NCI-H1092 (cell line): ENCODE measurements at regions not wholly inside any gene's neighbourhood (a gene's known extent, or its start where the extent isn't known, plus 50 kb on each side); places are given as distances from the start of the nearest gene placed in this dataset.

Experiments used
- DNase-seq: peaks from one replicate; lab custom pipeline; 2025; lab: John Stamatoyannopoulos, UW

DNA sequence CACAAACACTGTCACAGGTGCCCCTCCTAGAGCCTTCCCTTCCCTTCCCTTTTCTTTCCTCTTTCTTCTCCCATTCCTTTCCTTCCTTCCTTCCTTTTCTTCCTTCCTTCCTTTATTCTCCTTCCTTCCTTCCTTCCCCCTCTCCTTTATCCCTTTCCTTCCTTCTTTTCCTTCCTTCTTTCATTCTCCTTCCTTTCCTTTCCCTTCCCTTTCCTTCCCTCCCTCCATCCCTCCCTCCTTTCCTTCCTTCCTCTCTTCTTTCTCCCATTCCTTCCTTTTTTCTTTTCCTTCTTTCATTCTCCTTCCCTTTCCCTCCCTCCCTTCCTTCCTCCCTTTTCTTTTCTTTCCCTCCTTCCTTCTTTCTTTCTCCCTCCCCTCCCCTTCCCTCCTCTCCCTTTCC, 170.0 kb downstream of the ENGASE start:
- DNase-seq, result no peak

DNA sequence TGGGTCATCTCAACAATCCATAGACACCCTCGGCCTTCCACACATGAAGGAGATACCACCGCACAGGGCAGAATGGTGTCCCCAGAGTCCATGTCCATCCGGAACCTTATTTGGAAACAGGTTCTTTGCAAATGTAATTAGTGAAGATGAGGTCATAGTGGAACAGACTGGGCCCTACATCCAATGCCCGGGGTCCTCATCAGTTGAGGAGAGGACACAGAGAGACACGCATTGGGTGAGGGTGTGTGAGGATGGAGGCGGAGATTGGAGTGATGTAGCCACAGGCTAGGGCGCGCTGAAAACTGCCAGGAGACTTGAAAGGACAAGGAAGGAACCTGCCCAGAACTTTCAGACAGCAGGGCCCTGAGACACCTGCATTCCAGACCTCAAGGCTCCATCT, 169.4 kb downstream of the ENGASE start:
- no peak for DNase-seq

DNA sequence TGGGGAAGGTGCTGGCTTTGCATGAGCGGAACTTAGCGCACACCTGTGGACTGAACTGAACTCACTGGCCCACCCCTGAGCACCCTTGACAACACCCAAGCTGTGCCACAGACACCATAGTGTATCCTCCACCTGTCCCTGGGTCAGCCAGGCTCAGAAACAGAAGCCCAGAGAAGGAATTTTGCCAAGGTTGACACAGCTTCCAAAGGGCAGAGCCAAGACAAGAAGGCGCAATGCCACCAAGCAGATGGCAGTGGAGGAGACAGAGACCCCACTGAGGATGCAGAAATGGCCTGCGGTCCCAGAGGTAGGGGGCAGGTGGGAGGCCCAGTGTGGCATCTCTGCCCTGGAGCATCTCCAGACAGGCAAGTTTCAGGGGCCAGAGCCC, 169.0 kb downstream of the ENGASE start:
- DNase-seq, result no peak

DNA sequence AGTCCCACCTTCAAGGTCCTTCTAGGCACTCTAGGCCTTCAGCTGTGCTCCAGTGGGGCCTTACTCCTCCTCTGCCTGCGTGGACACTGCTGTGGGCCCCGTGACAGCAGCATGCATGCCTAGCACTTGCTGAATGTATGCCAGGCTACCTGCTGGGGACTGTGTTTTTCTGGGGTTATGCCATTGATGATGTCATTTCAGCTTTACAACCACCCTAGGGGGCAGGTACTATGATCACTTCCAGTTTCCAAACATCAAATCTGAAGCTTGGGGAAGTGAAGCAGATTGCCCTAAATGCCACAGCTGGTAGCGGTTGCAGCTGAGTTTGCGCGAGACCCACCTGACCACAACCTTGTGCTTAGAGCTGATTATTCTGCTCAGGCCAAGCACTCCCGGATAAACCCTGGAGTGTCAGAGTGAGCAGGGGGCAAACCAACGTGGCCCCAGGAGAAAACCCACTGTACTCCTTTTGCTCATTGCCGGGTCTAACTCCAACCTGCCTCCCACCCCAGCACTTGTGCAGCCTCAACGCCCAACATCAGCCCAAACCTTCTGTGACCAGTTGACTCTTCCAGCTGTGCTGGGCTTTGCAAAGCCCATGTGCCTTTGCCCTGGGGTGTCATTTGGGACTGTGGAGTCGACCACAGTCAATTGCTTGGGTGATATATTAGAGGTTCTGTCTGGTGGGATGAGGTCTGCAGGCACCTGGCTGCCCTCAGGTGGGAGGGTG, 168.4 kb downstream of the ENGASE start:
- DNase-seq, result no peak

DNA sequence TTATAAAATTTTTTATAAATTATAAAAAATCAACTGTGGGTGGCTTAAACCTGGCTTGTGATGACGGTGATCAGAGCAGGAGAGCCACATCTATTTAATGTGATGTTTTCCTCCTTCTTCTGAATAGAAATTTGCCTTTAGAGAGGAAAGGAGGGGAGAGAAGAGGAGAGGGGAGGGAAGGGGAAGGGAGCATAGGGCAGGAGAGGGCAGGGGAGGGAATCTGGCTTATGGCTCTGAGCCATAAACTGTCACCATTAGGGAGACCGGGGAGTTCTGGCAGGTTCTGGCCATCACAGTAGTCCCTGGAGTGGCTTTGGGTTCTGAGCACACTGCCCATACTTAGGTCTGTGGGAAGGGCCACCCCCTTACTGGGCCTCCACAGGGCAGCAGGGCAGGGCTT, 167.8 kb downstream of the ENGASE start:
- DNase-seq, result no peak

DNA sequence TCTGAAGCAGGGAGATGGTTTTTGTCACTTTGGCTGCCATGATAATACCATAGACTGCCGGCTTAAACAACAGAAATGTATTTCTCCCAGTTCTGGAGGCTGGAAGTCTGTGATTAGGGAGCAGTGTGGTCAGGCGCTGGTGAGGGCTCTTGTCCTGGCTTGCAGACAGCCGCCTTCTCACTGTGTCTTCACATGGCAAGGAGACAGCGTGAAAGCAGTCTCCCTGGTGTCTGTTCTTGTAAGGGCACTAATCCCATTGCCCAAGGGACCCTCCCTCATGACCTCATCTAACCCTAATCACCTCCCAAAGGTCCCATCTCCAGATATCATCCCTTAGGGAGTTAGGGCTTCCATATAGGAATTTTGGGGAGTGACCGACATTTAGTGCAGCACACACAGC, 167.0 kb downstream of the ENGASE start:
- DNase-seq, result no peak

DNA sequence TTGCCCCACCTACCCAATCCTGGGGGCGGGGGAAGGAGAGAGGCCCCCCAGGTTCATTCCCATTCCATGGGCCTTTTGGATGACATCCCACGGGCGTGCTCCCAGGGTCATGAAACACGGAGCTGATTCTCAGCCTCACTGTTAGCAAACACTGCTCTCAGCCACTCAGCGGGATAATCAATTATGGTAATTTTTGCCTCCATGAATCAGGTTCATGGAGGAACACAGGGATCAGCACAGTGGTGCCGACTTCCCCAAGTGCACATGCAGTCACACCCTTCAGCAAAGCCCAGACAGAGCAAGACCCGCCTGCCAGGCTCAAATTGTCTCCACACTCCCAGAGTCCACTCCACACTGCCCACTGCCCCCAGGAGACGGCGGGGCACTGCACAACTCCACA, 164.6 kb downstream of the ENGASE start:
- DNase-seq, result no peak

DNA sequence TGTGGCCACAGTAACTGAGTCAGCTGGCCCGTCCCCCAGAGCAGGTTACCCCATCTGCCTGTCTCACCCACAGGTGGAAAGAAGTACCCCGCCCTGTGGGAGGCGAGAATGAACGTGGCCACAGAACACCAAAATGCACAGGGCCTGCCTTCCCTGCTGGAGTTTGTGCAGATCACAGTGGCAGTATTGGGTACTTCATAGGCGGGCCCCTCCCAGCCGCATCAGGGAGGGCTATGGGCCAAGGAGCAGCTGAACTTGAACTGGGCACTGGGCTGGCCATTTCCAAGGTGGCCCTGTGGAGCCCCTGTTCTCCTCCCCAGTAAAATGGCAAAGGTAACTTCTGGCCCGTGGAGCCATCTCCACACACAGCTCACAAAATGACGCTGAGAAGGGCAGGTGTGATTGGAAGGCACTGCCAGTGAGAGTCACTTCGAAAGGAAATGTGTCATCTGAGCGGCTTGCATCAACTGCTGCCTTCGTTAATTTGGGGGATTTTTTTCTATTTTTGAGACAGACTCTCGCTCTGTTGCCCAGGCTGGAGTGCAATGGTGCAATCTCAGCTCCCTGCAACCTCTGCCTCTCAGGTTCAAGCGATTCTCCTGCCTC, 162.9 kb downstream of the ENGASE start:
- DNase-seq, result no peak

DNA sequence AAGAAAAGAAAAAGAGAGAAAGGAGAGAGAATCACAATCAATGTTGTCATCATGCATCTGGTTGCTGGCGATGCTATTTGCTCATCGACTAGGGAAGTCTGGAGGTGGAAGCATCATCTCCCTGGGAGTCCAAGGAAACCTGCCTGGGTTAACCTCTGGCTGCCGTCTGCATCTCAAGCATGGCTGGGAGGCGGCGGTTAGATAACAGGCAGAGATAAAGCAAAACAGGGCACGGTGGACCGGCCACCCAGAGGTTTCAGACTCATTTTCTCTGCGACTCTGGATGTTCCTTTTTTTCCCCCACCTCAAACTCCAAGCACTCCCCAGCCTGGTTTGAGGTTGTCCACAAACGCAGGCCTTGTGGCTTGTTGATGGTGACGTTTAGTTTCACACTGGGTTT, 161.2 kb downstream of the ENGASE start:
- DNase-seq, result no peak

DNA sequence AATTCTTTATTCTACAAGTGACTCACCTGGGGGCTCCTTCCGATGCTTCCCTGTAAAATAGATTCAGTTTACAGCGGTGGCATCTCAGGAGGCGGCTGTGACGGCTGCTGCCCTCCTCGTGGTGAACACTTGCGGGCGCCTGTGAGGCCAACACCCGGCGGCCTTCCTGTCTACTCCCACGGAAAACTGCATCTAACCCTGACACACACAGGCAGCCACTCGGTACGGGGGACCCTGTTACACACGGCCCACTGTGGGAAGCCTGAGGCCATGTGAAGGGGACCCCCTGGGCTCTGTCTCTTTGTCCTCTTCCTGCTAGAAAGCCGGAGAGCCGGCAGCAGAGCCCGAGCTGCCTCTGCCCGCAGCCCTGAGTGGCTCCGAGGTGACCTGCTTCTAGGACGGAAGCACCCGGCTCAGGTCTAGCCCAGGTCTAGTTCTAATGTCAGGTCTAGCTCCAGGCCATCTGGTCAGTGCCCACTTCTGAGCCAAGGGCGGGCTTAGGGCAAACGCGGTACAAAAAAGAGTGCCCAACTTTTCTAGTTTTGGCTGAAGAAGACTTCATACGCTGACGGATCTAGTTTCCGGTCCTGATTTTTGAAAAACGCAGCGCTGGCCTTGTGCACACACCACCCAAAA, 159.4 kb downstream of the ENGASE start:
- no peak for DNase-seq

DNA sequence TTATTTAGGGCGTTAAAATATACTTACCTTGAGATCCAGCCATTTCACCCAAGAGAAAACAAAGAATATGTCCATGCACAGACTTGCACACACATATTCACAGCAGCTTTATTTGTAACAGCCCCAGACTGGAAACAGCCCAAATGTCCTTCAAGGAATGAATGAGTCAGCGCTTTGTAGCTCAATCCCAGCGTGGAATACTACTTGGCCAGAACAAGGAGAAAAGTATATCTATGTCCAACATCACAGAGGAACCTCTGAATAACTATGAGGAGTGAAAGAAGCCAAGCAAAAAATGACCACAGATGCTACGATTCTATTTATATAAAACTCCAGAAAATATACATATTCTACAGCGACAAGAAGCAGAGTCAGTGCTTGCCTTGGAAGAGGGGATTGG, 158.3 kb downstream of the ENGASE start:
- no peak for DNase-seq

DNA sequence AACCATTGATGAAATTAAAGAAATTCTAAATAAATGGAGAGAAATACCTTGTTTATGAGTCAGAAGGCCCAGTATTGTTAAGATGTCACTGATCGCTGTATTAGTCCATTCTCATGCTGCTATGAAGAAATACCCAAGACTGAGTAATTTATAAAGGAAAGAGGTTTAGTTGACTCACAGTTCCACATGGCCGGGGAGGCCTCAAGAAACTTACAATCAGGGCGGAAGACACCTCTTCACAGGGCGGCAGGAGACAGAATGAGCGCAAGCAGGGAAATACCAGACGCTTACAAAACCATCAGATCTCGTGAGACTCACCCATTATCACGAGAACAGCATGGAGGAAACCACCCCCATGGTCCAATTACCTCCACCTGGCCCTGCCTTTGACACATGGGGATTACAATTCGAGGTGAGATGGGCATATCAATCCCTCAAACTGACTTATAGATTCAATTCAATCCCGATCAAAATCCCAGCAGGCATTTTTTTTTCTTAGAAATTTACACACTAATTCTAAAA, 157.2 kb downstream of the ENGASE start:
- DNase-seq, result no peak

DNA sequence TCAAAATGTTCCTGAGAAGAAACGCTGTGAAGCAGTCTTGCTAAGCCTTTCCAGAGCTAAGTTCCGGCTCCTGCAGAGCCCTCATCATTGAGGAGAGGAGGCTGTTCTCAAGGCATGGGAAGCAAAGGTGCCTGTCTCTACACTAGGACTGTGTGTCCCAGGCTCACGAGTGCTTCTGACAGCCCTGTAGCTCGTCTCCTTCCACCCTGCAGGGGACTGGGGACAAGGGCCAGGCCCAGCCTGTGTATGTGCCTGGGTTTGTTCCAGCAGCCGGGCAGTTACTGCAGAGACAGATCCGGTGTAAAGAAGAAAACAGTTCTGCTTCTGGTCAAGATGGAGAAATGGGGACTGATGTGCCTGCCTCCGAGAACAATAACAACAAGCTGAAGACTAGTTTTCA, 156.0 kb downstream of the ENGASE start:
- DNase-seq, result no peak

DNA sequence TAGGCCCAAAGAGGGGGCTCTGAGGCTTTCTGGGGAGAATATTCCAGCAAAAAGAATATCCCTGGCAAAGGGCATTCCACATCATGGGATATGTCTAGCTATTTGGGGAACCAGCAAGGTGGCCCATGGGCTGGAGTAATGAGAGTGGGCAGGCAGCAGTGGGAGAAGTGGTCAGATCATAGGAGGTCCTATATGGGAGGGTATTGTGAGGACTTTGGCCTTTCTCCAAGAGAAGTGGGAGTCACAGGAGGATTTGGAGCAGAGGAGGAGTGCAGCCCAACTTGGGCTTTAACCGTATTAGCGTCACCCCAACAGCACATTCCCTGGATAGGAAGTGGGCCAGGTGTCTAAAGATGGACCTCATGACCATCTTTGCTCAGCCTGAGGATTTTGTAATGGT, 151.4 kb downstream of the ENGASE start:
- DNase-seq, result no peak

DNA sequence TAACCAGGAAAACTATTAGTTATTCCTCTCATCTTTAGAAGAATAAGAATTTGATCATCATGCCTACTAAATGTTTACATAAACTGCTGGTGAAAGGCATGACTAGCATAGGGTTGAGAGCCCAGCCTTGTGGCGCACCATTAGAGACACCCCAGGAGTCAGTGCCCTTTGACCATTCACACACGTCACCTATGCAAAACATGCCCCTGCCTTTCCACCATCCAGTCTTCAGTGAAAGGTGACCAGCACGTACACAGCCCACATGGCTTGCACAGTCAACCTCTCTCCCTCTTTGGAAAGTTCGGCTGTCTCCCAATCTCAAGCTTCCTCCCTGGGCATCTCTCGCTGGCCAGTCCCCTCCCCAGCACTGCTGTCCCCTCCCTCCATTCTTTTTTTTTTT, 150.3 kb downstream of the ENGASE start:
- no peak for DNase-seq

DNA sequence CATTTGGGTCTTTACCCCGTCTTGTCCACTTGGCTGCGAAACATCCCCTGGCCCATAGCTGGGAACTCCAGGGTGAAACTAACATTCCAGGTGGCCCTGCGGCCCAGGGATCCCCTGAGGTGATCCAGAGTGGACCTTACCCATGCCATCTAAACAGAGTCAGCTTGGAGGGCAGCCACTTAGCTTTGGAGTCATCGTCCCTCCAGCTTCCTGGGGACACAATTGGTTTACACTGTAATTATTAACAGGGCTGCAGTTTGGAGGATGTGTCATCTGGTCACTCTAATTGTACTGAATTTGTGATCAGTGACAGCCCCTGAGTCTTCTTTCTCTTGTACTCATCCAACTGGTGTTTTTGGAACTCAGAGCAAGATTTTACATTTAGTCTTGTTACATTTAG, 149.9 kb downstream of the ENGASE start:
- no peak for DNase-seq

DNA sequence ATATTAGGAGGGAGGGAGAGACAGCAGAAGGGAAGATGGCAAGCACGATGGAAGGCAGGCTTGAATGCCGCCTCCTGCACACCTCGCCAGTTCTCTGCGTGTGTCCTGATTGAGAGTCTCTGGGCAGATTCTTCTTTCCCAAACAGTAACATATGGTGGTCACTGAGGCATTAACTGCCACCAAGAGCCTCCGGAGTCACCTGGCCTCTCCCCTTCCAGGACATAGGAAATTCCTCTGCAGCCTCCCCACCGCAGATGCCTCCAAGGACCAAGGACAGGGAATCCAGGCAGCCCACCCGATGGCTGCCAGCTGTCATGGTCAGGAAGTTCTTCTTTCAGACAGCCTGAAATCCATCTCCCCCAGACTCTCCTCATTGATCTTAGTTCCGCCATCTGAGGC, 149.3 kb downstream of the ENGASE start:
- DNase-seq, result no peak

DNA sequence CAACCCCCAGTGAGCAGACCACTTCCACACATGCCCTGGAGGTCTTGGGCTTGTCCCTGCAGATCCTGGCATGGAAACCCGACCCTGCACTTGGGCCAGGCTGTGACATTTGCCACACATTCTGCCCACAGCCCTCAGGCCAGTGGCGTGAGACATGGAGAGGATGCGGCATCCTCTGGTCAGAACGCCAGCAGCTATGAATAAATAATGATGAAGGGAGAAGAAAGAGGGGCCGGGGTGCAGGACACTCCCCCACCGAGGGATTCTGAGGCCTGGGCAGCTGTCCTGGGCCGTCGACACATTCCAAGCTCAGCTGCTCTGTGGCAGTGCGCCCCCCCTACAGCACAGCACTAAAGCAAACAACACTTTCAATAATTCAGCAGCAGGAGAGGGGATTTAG, 148.8 kb downstream of the ENGASE start:
- no peak for DNase-seq

DNA sequence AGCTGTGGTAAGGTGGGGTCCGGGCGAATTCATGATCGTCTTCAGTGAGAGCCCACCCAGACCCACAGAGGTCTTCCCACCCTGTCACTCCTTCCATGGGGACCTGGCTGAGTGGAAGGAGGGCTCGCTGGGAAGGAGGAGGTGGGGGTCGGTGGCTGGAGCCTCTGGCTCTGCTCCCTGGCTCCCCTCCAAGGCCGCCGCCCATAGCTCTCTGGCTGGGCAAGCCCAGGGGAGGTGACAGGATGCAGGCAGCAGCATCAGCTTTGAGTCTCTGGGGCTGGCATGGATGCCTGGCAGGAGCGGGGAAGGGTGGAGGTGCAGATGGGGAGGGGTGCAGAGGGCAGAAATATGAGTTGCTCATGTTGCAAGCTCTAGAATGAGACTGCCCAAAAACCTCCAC, 147.0 kb downstream of the ENGASE start:
- DNase-seq, result no peak

DNA sequence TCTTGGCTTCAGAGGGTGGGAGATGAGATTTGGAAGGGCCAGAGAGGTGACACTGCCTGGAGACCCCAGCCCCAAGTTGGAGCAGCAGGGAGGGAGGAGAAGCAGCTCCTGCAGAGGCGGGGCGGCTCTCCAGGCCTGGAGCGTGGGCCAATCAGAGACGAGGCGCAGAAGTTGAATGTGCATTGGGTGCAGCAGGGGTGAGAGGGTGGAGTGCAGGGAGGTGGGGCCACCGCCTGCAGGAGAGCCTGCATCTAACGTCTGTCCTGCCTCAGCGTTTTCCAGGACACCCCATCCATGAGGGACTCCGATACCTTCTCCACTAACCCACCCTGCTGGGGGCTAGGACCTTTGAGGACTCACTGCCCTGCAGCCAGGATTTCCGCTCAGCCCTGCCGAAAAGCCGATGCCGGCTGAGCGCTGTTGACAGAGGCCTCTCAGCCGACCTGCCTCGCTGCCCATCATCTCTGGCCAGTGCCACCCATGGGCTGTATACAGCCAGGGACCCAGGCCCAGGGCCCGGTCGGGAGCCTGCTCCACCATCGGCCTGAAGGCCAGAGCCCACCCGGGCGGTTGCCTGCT, 146.2 kb downstream of the ENGASE start:
- DNase-seq, result no peak

DNA sequence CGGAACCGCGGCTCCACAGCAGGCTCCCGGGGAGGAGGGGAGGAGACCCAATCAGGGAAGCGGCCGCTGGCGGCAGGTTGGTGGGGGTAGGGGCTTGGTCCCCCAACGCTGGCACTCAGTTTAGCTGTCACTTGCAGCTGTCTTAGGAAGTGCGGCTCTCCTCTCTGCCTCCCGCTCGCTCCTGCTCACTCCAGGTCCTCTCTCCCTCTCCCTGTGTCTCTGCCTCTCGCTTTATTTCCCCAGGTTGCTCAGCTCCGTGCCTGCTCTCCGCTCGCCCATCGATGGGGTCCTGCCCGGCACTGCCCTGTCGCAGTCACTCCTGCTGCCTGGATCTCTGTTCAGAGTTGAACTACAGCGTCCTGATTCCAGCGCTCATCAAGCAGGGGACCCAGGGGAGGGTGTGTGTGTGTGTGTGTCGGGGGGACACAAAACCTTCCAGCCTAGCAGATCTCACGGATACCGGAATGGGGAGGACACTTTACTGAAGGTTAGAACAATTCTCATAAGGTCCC, 145.6 kb downstream of the ENGASE start:
- DNase-seq, result no peak

DNA sequence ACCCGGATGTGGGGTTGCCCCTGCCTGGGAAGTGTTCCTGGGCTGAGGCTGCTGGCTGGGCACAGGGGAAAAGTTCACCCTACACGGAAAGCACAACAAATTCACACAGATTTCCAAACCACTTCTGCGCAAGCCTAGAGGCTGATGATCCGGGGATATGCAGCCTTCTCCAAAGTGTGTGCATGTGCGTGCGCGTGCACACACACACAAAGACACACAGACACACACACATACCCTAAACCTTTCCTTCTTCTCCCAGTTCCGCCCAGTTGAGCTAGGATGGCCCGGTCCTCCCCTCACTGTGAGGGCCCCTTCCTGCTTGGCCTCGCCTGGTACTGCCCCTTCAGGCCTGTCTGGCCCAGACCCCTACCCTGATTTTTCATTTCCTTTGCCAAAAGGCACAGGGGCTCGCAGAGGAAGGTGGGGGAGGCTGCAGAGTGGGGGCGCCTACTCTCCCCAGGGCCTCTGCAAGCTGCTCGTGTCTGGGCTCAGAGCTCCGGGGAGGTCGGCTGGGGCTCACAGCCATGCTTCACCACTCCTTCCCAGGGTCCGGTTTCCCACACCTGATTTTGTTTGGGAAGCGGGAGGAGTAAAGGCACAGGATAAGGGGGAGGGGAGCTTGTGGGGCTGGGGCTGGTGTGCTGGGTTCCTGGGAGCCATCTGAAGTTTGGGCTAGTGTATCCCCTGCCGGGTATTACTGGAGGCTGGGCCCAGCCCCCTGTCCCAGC, 144.7 kb downstream of the ENGASE start:
- no peak for DNase-seq
